Peyer's patch (tissue), 4 donors: ENCODE measurements at regions not wholly inside any gene's neighbourhood (a gene's known extent, or its start where the extent isn't known, plus 50 kb on each side); places are given as distances from the start of the nearest gene placed in this dataset.
"Not testable (repeated sequence)": the region's sequence is repeated elsewhere in the genome, so short reads cannot be mapped to it uniquely, and the experiment has no call there.

Experiments
- DNase-seq, 3 donors: peaks; one replicate each; pipeline ENCODE4 v3.0.0-alpha.2; 2017 to 2019
- H3K27ac ChIP-seq, 4 donors: fragments of 200-600 bp; sonication (generic); one replicate each; pipeline ENCODE4 v1.5.1; 2016 to 2019
- H3K27me3 ChIP-seq, 2 donors: fragments of 200-600 bp; sonication (generic); one replicate each; pipeline ENCODE4 v1.5.1; 2019
- H3K36me3 ChIP-seq, 3 donors: fragments of 200-600 bp; sonication (generic); one replicate each; pipeline ENCODE4 v1.5.1; 2016 to 2019
- H3K4me1 ChIP-seq, 4 donors: fragments of 200-600 bp; sonication (generic); one replicate each; pipeline ENCODE4 v1.5.1; 2016 to 2019
- H3K4me3 ChIP-seq, 4 donors: fragments of 200-600 bp; sonication (generic); 1 replicate in 3 of 4; 2 replicates in 1 of 4; pipeline ENCODE4 v1.5.1; 2016 to 2019; ENCODE audit warnings: mild to moderate bottlenecking in 1 of 4
- H3K9me3 ChIP-seq, 4 donors: fragments of 200-600 bp; sonication (generic); one replicate each; pipeline ENCODE4 v1.5.1; 2016 to 2019; ENCODE audit warnings: mild to moderate bottlenecking in 1 of 4
- POLR2A ChIP-seq, 2 donors: fragments of 450-650 bp; IDR thresholded peaks; one replicate each; pipeline ENCODE4 v1.5.1; 2017; ENCODE audit warnings: antibody characterized with exemption in 2 of 2, mild to moderate bottlenecking in 2 of 2, moderate library complexity in 2 of 2
- TF ChIP-seq, protein P1 (sequence below), 6 experiments: fragments of 450-650 bp in 4 of 6; fragments of 200-600 bp in 2 of 6; sonication (generic) in 1 of 6; IDR thresholded peaks; one replicate each; pipeline ENCODE4 v1.5.1; 2017 to 2019; ENCODE audit warnings: antibody characterized with exemption in 6 of 6, mild to moderate bottlenecking in 3 of 6, moderate library complexity in 1 of 6

DNA sequence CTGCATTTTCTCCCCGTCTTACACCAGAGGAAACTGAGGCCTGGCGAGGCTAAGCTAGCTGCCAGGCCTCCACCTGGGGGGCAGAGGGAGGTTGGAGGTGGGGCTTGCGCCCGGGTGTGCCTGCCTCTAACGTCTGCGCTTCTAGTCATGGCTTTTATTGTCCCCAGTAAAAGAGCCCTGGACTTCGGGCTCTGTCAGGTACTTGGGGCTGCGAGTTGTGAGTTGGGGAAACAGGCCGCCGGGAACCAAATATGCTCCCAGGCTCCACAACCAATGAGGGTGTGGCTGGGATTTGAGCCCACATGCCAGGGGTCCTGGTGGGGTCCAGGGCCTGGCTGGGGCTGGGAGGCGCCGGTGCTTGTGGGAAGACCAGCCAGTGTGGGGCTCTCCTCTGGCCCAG, 57.4 kb upstream of the NOTCH1 start:
- Histone ChIP-seq H3K36me3 (no peaks in the 10 kb centered on the region), H3K9me3 (no peaks in the 10 kb centered on the region), H3K27me3 (no peaks in the 10 kb centered on the region), H3K27ac (peak overlapping the region in 3 of 4 donors; percentile 66 to 85 (median 81)), H3K4me1 (peaks cover 0 to 47% (median 3%) of the 10 kb centered on the region in 4 donors), H3K4me3 (no peak overlapping the region)
- TF ChIP-seq, protein P1, sequence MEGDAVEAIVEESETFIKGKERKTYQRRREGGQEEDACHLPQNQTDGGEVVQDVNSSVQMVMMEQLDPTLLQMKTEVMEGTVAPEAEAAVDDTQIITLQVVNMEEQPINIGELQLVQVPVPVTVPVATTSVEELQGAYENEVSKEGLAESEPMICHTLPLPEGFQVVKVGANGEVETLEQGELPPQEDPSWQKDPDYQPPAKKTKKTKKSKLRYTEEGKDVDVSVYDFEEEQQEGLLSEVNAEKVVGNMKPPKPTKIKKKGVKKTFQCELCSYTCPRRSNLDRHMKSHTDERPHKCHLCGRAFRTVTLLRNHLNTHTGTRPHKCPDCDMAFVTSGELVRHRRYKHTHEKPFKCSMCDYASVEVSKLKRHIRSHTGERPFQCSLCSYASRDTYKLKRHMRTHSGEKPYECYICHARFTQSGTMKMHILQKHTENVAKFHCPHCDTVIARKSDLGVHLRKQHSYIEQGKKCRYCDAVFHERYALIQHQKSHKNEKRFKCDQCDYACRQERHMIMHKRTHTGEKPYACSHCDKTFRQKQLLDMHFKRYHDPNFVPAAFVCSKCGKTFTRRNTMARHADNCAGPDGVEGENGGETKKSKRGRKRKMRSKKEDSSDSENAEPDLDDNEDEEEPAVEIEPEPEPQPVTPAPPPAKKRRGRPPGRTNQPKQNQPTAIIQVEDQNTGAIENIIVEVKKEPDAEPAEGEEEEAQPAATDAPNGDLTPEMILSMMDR (IDR thresholded peaks at IDR 0.05) = no peak
- TF ChIP-seq POLR2A (IDR thresholded peaks at IDR 0.05) = peak in 1 of 2 donors; percentile 60
- peak in 2 of 3 donors; percentile 78 to 79 for DNase-seq

DNA sequence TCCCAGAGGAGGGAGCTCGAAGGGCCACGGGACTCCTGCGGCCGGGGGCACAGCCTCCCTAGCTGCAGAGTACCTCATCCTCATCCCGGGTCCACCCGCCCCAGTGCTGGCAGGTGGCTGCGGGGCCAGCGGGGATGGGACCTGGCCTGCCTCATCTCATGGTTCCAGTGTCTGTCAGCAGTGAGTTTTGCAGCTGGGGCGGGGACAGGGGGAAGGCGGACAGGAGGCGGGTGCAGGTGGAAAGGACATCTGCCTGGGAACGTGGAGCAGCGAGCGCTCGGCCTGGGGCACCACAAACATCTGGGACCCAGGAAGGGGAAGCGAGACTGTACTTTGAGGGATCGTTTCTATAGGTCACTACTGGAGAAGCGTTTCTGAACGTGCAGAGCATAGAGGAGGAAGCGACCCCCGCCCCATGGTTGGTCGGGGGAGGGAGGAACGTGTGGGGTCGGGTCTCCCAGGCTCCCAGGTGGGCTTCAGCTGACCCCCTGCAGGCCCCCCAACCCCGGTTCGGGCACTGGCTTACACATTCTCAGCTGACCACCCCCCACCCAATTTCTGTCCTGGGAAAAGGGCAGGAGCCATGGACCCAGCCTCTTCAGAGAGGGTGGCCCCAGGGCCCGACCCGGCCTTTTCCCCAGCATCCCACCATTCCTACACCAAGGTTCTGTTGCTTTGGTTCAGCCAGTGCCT, 56.5 kb upstream of the NOTCH1 start:
- Histone ChIP-seq H3K36me3 (no peaks in the 10 kb centered on the region), H3K4me3 (no peak overlapping the region), H3K9me3 (no peaks in the 10 kb centered on the region), H3K27ac (peak overlapping the region in 1 of 4 donors; percentile 85), H3K4me1 (peaks cover 0 to 42% (median 3%) of the 10 kb centered on the region in 4 donors), H3K27me3 (no peaks in the 10 kb centered on the region)
- TF ChIP-seq, protein P1 (IDR thresholded peaks at IDR 0.05) = no peak
- no peak for TF ChIP-seq POLR2A (IDR thresholded peaks at IDR 0.05)
- no peak for DNase-seq

DNA sequence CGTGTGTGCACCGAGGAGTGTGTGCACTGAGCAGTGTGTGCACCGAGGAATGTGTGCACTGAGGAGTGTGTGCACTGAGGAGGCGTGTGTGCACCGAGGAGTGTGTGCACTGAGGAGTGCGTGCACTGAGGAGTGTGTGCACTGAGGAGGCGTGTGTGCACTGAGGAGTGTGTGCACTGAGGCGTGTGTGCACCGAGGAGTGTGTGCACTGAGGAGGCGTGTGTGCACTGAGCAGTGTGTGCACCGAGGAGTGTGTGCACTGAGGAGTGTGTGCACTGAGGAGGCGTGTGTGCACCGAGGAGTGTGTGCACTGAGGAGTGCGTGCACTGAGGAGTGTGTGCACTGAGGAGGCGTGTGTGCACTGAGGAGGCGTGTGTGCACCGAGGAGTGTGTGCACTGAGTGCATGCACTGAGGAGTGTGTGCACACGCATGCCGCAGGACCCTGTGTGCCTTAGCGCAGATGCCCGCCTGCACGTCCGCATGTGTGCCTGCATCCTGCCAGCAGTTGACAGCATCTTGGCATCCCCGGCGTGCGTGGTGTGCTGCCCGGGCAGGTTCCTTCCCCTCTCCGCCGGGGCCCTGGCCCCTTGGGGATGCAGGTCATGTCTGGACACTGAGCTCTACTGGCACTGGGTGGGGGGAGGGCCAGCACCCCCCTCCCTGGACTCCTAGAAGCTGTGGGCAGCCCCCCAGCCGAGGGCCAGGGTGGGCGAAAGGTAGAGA, 55.6 kb upstream of the NOTCH1 start:
- not testable (repeated sequence) for H3K27me3 ChIP-seq, H3K4me3 ChIP-seq, DNase-seq, H3K36me3 ChIP-seq, H3K27ac ChIP-seq, H3K9me3 ChIP-seq
- peaks cover 0 to 32% (median 3%) of the 10 kb centered on the region in 4 donors for H3K4me1 ChIP-seq

DNA sequence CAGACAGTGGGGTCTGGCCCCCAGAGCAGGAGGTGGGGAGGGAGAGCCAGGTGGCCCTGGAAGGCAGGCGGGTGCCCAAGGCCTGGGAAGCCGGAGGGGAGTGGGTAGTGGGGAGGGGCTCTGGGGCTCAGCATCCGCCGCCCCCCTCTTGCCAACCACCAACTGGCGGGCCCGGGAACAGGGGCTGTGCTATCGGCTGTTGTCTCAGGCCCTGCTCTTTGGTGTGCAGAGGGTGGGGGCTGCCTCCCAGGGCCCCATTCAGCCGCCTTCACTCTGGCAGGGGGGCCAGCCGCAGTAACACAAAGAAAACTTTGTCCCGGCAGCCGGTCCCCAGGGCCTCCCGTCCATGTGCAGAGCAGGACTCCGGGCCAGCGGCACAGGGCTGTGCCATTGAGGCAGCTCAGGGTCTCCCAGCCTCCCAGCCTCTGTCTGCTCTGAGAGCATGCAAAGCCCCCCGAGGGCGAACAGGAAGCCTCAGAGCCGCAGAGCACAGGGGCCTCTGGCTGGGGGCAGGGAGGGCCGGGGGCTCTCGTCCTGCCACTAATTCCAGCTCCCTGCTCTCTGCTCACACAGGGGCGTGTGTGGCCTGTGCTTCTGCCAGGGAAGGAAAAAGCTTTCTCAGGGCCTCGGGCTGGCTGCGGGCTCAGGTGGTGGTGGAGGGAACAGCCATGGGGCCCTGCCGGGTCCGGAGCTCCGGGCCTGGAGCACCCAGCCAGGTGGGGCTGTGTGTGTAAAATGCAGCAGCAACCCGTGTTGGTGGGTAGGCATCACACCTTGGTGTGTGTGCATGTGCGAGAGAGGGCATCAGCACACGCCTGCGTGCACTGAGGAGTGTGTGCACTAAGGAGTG, 54.2 kb upstream of the NOTCH1 start:
- no peaks in the 10 kb centered on the region for H3K36me3 ChIP-seq
- no peak for TF ChIP-seq POLR2A (IDR thresholded peaks at IDR 0.05)
- TF ChIP-seq, protein P1 (IDR thresholded peaks at IDR 0.05) = no peak
- no peak overlapping the region for H3K4me3 ChIP-seq
- no peaks in the 10 kb centered on the region for H3K9me3 ChIP-seq
- DNase-seq = no peak
- H3K4me1 ChIP-seq = peaks cover 0 to 29% (median 3%) of the 10 kb centered on the region in 4 donors
- H3K27me3 ChIP-seq = no peaks in the 10 kb centered on the region
- H3K27ac ChIP-seq = no peak overlapping the region

DNA sequence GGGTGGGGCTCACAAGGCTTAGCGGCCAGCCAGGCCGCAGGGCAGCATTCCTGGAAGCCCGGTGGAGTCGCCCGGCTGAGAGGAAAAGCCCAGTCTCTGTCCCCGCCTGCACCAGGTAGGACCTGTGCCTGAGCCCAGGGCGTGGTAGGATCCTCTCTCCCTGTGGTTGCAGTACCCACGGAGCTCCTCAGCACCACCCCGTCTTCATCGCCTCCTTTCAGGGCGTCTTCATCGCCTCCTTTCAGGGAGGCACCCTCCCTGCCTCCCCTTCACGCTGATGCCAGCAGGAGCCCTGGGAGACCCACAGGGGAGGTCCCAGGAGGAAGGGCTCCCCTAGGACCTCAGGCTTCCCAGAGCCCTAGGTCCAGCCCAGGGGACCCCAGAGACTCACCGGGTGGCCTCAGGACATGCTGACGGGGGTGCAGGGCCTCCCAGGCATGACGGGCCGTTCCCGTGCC, 53.3 kb upstream of the NOTCH1 start:
- Histone ChIP-seq H3K9me3 (no peaks in the 10 kb centered on the region), H3K4me3 (no peak overlapping the region), H3K27ac (no peak overlapping the region), H3K4me1 (peaks cover 0 to 20% (median 3%) of the 10 kb centered on the region in 4 donors), H3K27me3 (no peaks in the 10 kb centered on the region), H3K36me3 (no peaks in the 10 kb centered on the region)
- TF ChIP-seq, protein P1 (IDR thresholded peaks at IDR 0.05) = no peak
- no peak for TF ChIP-seq POLR2A (IDR thresholded peaks at IDR 0.05)
- DNase-seq = no peak

DNA sequence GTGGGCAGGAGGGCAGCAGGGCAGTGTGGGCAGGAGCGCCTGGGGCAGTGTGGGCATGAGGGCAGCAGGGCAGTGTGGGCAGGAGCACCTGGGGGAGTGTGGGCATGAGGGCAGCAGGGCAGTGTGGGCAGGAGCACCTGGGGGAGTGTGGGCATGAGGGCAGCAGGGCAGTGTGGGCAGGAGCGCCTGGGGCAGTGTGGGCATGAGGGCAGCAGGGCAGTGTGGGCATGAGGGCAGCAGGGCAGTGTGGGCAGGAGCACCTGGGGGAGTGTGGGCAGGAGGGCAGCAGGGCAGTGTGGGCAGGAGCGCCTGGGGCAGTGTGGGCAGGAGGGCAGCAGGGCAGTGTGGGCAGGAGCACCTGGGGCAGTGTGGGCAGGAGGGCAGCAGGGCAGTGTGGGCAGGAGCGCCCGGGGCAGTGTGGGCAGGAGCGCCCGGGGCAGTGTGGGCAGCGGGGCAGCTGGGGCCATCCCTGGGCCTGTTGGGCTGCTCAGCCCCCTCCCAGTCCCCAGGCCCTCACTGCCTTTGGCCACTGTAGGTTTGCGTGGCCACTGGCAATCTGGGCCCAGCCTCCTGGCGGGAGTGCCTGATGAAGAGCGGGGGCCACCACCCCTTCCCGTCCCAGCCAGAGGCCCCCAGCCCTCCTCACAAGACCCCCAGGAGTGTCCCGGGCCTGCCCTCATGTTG, 52.7 kb upstream of the NOTCH1 start:
- not testable (repeated sequence) for H3K4me3 ChIP-seq

More for the DNA sequence above, 52.7 kb upstream of the NOTCH1 start:
- H3K36me3 ChIP-seq, DNase-seq, H3K9me3 ChIP-seq, H3K27ac ChIP-seq, H3K27me3 ChIP-seq: not testable (repeated sequence)
- H3K4me1 ChIP-seq = peaks cover 0 to 14% (median 3%) of the 10 kb centered on the region in 4 donors
